Activated naive CD8-positive, alpha-beta T cell treated with anti-CD3 and anti-CD28 coated beads, Interleukin-2, amount 50 U/mL, for 16 hours (primary cell): ENCODE measurements at regions not wholly inside any gene's neighbourhood (a gene's known extent, or its start where the extent isn't known, plus 50 kb on each side); places are given as distances from the start of the nearest gene placed in this dataset.

Experiments
- DNase-seq: peaks from one replicate; pipeline ENCODE4 v3.0.0-alpha.2; 2020; ENCODE audit warnings: low read depth, low spot score

DNA sequence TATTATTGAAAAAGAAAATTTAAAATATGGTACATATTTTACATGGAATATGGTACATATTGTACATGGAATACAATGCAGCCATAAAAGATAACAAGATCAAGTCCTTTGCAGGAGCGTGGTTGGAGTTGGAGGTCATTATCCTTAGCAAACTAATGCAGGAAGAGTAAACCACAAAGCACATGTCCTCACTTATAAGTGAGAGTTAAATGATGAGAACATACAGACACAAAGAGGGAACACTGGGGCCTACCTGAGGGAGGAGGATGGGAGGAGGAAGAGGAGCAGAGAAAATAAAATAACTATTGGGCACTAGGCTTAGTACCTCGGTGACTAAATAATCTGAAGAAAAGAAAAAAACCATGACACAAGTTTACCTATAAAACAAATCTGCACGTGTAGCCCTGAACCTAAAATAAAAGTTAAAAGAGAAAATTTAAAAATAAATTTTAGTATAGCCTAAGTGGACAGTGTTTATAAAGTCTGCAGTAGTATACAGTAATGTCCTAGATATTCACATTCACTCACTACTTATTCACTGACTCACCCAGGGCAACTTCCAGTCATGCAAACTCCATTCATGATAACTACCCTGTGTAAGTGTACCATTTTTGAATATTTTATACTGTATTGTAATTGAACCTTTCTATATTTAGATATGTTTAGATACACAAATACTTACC, 204.4 kb downstream of the FAM76B start:
- DNase-seq = no peak

DNA sequence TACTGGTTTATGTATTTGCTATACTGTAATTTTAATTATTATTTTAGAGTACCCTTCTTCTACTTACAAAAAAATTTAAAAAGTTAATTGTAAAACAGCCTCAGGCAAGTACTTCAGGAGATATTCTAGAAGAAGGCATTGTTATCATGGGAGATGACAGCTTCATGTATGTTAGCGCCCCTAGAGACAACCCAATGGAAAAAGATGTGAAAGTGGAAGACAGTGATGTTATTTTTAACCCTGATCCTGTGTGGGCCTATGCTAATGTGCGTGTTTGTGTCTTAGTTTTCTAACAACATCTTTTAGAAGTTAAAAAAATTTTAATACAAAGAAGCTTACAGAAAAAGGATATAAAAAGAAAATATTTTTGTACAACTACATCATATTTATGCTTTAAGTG, 205.0 kb downstream of the FAM76B start:
- no peak for DNase-seq

DNA sequence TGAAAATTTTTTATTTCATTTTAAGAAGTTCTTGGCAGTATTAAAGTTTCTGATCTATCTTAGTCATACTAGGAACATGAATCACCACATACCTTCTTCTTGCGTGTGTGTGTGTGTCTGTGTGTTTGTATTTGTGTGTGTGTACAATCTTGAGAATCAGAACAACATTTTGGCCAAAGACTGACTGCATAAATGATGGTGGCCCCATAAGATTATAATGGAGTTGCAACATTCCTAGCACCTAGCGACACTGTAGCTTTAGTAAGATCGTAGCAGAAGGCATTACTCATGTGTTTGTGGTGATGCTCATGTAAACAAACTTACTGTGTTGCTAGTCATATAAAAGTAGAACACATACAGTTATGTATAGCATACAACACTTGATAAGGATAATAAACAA, 205.4 kb downstream of the FAM76B start:
- no peak for DNase-seq

DNA sequence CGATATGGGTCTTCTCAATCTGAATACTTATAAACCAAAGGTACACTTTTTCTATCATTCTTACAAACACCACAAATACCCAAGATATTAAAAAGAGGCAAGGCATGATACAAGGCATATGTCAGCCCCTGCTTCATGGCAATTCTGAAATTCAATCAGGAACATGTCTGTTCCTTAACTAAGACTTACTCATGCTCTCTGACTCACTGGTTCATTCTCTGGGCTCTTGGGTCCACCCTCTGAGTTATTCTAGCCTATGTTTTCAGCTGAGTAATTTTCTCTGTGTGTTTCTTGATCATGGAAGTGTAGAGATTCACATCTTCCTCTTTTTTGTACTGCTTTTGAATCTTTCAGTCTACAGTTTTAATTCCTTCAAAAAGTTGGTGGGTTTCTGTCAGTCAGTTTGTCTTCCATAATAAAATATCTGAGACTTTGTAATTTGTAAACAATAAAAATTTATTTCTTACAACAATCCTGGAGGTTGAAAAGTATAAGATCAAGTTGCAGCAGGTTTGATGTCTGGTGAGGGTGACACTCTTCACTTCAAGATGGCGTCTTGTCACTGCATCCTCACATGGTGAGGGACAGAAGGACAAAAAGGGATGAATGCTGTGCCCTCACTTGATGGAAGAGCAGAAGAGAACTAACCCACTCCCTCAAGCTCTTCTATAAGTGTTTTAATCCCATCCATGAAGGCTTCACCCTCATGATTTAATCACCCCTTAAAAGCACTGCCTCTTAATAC, 211.7 kb downstream of the FAM76B start:
- DNase-seq = no peak

GRCh38 chr11:95576146-95576845, 213.3 kb downstream of the FAM76B start:
- no peak for DNase-seq

DNA sequence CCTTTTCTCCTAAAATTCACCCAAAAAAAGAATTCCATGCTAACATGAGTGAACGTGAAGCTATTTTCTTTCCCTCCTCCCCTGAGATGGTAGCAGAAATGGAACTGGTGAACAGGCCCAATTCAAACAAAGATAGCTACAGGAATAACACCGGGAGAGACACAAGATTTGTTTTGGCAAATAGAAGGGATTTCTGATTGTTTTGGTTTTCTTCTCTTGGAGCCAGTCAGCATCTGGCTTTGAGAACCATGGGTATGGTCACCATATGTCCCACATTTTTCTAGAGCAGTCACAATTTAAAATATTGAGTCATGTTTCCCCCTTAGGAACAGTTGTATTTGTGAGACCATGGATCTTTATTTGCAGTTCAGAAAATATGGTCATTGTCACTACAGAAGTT, 214.1 kb downstream of the FAM76B start:
- no peak for DNase-seq

DNA sequence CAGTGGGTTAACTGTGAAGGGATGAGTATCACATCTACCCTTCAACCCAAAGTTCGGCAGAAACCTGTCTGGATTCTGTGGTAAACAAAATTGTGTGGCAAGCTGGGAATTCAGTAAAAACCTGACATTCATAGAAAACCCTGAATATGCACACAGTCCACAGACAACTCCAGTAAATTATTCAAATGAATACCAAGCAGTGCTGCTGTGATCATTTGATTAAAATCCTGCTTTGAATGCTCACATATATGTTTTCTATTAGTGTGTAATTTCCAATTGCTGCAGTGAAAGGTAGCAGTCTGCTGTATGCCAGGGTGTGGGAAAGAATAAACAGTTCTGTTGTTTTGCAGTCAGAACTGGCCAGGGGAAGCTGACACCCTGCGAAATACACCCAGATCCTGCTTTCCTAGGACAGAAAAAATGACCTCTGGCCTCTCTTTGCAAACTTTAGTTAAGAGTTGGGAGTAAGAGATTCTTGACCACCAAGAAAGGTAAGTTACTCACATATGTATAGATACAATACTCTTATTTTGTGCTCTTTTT, 217.8 kb downstream of the FAM76B start:
- no peak for DNase-seq

- DNase-seq = no peak
These were observed 218.7 kb downstream of the FAM76B start for GRCh38 chr11:95570845-95571244.

DNA sequence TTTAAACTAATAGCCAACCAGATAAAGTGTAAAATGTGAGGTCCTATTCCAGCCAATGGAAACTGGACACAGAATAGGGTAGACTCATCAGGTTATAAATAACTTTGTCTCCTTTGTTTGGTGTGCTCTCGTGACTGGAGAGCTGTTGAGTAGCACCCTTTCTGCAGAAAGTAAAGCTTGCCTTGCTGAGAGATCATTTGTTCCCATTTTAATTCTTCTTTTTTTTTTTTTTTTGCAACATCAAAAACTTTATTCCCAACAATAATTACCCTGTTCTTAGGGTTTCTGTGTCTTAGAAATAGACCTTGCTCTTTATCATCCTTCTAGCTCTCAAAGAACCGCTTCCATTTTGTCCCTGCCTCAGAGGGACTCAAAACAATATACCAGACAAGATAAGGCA, 220.4 kb downstream of the FAM76B start:
- DNase-seq = no peak

- DNase-seq = no peak
These were observed 221.3 kb downstream of the FAM76B start for GRCh38 chr11:95568281-95568680.

DNA sequence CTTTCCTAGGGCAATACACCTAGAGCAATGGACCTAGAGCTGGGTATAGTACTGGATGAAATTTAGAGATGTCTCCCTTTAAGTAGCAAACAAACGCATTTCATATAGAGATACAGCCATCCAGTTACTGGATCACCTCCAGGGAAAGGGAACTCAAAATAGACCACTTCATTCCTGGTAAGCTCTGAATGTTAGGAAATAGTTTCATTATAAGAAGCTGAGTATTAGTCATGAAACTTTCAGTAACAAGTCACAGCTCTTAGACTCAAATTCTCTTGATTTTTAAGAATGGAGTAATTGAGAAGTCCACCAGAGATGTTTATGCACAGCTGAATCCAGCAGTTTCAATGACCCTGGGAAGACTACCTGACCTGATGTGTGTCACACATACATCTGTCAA, 221.9 kb downstream of the FAM76B start:
- no peak for DNase-seq

GRCh38 chr11:95566211-95566610, 223.4 kb downstream of the FAM76B start:
- no peak for DNase-seq

- no peak for DNase-seq
These were observed 223.8 kb downstream of the FAM76B start for GRCh38 chr11:95565724-95566141.

DNA sequence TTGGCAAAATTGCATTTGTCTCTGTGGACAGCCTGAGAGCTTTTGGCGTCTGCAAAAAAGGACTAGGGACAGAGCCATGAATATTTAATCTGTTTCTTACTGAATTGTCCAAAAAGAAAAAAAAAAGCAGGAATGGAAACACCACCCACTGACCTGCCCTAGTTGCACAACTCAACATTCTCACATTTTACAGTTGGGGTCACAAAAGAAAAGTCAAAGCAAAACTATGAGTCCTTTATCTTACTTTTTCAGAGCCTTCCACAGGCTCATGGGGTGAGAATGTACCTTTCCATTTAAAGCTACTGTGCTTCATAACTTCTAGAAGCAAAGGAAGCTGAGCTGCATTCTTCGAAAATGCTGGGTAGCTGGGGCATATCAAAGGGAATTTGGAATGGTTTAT, 225.7 kb downstream of the FAM76B start:
- DNase-seq = no peak

- DNase-seq = no peak
These were observed 226.4 kb downstream of the FAM76B start for GRCh38 chr11:95563173-95563572.

- DNase-seq = no peak
These were observed 227.2 kb downstream of the FAM76B start for GRCh38 chr11:95562196-95562921.

GRCh38 chr11:95559899-95560298, 229.7 kb downstream of the FAM76B start:
- no peak for DNase-seq

DNA sequence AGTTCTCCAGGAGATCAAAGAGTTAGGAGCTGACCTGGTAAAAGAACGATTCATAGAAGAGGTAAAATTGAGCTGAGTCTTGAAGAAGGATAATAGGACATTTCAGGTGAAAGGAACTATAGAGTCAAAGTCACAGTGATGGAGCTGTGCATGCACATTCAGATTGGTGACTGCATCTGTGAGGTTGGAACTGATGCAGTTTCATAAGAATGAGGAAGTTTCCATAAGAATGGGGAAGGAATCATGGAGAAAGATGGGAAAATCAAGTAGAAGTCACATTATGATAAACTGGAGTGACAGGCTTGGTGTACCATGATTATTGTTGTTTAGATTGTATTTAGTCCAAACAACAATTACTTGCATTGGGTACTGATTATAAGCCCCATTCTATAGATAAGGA, 232.2 kb downstream of the FAM76B start:
- DNase-seq = no peak

GRCh38 chr11:95556342-95557163, 233.0 kb downstream of the FAM76B start:
- DNase-seq = no peak

DNA sequence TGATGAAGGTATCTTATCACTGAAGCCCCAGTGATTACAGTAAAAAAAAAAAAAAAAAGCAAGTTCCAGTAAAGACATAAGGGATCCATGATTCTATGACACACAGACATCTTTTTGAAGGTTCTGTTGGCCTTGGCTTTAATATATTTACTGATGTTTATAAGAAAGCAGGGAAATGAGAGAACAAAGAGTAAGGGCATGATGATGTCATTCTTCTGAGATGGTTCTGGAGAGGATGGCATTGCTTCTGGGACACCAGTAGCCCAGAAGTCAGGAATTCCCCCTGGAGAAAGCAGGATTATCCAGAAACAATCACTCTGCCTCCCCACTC, 233.6 kb downstream of the FAM76B start:
- no peak for DNase-seq

- DNase-seq = no peak
These were observed 234.7 kb downstream of the FAM76B start for GRCh38 chr11:95554911-95555310.
